ENCODE measurements at regions not wholly inside any gene's neighbourhood (a gene's known extent, or its start where the extent isn't known, plus 50 kb on each side); places are given as distances from the start of the nearest gene placed in this dataset.

DNA sequence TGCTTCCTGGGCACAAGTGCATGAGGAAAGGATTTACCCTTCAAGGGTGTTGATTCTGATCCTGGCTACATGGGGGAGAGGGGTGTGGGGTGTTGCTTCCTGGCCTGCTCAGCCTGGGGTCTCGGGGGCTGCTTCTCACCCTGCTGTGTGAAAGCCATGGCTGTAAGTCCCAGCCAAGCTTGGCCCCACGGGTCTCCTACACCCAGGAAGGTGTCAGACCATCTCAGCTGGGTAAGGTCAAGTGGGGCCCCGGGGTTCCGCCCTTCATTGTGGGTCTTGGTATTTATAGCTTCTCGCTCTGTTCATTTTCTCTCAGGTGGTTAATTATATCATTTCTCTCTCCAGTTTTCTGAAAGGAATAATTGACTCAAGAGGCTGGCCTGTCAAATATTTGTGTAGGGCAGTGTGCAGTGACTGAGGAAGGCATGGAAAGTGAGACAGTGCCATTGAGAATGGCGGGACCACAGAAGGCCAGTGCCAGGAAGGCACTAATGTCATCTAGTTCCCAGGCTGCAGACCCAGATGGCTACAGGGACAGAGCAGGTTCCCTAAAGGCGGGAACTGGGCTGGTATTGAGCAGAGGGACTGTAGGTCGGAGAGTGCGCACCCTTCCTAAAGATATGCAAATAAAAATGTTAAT lies 126.0 kb downstream of the FOXD1 start:
- TF ChIP-seq CTCF (IDR thresholded peaks at IDR 0.05; ENCODE audit: insufficient read depth, low read depth, low read length, missing control alignments): no peak
- DNase-seq (ENCODE audit: low read depth): no peak
- no peak overlapping the region for H3K4me3 ChIP-seq (ENCODE audit: low read length)

DNA sequence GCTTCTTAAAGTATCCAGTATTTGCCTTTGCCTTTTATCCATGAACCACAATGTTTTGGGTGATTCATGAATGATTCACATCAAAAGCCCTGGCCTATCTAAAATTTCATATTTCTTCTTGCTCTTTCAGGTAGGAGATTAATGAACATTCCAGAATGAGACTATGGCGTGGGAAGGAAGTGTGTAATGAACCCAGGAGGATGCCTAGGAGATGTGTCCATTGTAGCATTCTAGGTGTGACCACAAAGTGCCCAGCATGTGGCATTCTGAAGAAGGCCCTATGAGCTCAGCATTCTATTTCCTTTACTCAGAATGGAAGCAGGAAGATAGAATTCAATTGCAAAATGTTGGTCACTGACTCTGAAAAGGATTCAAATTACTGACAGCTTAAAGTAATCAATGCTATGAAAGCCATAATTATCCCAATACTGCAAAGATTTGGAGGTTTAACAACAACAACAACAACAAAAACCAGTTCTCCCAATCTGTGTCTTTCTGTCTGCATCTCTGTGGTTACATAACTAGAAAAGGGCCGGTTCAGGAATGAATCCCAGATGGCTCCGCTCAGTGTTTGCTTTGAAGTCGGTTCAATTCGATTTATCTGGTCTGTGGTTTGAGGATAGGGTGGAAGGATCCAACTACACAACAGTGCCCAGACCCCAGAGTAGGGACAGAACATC lies 126.7 kb downstream of the FOXD1 start:
- peak; percentile 99 for DNase-seq (ENCODE audit: low read depth)
- H3K4me3 ChIP-seq (ENCODE audit: low read length): no peak overlapping the region
- TF ChIP-seq CTCF (IDR thresholded peaks at IDR 0.05; ENCODE audit: insufficient read depth, low read depth, low read length, missing control alignments): no peak

GRCh38 chr5:73319036-73319435 lies 129.5 kb downstream of the FOXD1 start:
- H3K4me3 ChIP-seq (ENCODE audit: low read length): no peak overlapping the region
- no peak for DNase-seq (ENCODE audit: low read depth)
- no peak for TF ChIP-seq CTCF (IDR thresholded peaks at IDR 0.05; ENCODE audit: insufficient read depth, low read depth, low read length, missing control alignments)

DNA sequence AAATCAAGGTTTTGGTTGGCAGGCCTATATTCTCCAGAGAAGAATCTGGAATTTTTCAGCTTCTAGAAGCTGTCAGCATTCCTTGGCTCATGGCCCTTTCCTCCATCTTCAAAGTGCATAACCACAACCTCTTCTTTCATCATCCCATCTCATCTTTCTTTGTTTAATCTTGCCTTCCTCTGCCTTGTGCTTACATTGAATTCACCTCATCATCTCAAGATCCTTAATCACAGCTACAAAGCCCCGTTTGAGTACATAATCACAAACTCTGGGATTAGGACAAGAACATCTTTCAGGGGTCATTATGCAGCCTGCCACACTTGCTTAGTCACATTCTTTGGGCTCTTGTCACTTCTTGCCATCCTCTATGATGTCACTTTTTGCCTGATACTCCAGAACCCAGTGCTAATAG lies 130.3 kb downstream of the FOXD1 start:
- peak; percentile 35 for DNase-seq (ENCODE audit: low read depth)
- H3K4me3 ChIP-seq (ENCODE audit: low read length): no peak overlapping the region
- TF ChIP-seq CTCF (IDR thresholded peaks at IDR 0.05; ENCODE audit: insufficient read depth, low read depth, low read length, missing control alignments): no peak

GRCh38 chr5:73317523-73317922 lies 131.1 kb downstream of the FOXD1 start:
- no peak overlapping the region for H3K4me3 ChIP-seq (ENCODE audit: low read length)
- no peak for TF ChIP-seq CTCF (IDR thresholded peaks at IDR 0.05; ENCODE audit: insufficient read depth, low read depth, low read length, missing control alignments)
- no peak for DNase-seq (ENCODE audit: low read depth)

DNA sequence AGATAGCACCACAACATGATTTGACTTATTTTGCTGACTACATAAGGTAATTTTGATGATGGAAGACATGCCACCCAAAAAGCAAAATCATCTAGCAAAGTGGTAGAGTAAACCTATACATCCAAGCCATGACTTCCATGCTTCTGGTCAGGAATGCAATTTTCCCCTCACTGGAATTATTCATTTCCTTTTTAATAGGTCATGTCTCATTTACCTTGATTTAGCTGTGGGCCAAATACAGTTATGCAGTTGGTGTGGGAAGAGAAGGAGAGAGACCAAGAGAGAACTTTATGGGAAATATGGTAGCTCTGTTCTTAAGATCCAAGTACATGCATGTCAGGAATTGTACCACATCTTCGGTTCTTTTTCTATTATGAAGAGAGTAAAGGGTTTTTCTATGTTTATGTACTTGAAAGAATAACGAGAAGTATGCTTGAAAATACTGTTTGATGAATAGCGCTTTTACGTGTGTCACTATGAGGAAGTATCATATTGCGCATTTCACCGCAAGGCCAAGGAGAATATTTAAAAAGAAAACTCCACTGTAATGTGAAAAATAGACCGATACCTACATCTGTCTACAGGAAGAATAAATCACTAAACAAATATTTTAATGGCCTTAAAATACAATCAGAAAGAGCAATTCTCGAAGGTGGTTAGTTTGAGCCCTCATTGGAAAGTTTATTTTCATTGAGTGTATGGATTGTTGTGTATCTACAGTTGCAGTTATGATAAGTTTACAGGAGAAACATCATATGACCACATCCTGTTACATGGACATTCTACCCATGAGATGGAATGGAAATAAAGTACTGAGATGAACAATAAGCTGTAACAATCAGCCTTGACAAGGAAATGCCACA lies 134.0 kb downstream of the FOXD1 start:
- peak; percentile 54 for DNase-seq (ENCODE audit: low read depth)
- no peak for TF ChIP-seq CTCF (IDR thresholded peaks at IDR 0.05; ENCODE audit: insufficient read depth, low read depth, low read length, missing control alignments)
- no peak overlapping the region for H3K4me3 ChIP-seq (ENCODE audit: low read length)
